ENCODE measurements at regions not wholly inside any gene's neighbourhood (a gene's known extent, or its start where the extent isn't known, plus 50 kb on each side); places are given as distances from the start of the nearest gene placed in this dataset.
A peak's percentile ranks its signal among the peaks of the same experiment; 100 is the strongest.
"Not testable (repeated sequence)": the region's sequence is repeated elsewhere in the genome, so short reads cannot be mapped to it uniquely, and the experiment has no call there.

GRCh38 chr12:131555866-131556265, 155.0 kb upstream of the SFSWAP start:
- no peak for FAIRE-seq
- TF ChIP-seq PAX5 (IDR thresholded peaks at IDR 0.05; ENCODE audit: insufficient read depth, low read length, severe bottlenecking): no peak
- no peak for TF ChIP-seq POLR2AphosphoS5 (IDR thresholded peaks at IDR 0.05; ENCODE audit: low read depth, low read length)
- TF ChIP-seq POU2F2 (IDR thresholded peaks at IDR 0.05; ENCODE audit: low read depth, low read length): no peak
- DNase-seq (ENCODE audit: insufficient read length, low spot score): no peak

GRCh38 chr12:131557078-131557709, 153.7 kb upstream of the SFSWAP start:
- TF ChIP-seq POLR2AphosphoS5 (IDR thresholded peaks at IDR 0.05; ENCODE audit: low read depth, low read length) (no peak), SPI1 (IDR thresholded peaks at IDR 0.05; ENCODE audit: low read depth, low read length) (no peak), TAF1 (IDR thresholded peaks at IDR 0.05; ENCODE audit: low read depth, low read length) (no peak), POU2F2 (IDR thresholded peaks at IDR 0.05; ENCODE audit: low read depth, low read length) (no peak), PAX5 (IDR thresholded peaks at IDR 0.05; ENCODE audit: insufficient read depth, low read length, severe bottlenecking) (no peak), POLR2A (IDR thresholded peaks at IDR 0.05; ENCODE audit: low read depth, low read length) (no peak)
- DNase-seq (ENCODE audit: insufficient read length, low spot score): no peak
- no peak for FAIRE-seq

GRCh38 chr12:131559517-131560516, 151.1 kb upstream of the SFSWAP start:
- TF ChIP-seq SPI1 (IDR thresholded peaks at IDR 0.05; ENCODE audit: low read depth, low read length) (no peak), TAF1 (IDR thresholded peaks at IDR 0.05; ENCODE audit: low read depth, low read length) (no peak), PAX5 (IDR thresholded peaks at IDR 0.05; ENCODE audit: insufficient read depth, low read length, severe bottlenecking) (no peak), POLR2AphosphoS5 (IDR thresholded peaks at IDR 0.05; ENCODE audit: low read depth, low read length) (no peak), POU2F2 (IDR thresholded peaks at IDR 0.05; ENCODE audit: low read depth, low read length) (no peak), POLR2A (IDR thresholded peaks at IDR 0.05; ENCODE audit: low read depth, low read length) (no peak)
- FAIRE-seq (peak; percentile 80), DNase-seq (ENCODE audit: insufficient read length, low spot score) (no peak)

GRCh38 chr12:131561051-131561450, 149.8 kb upstream of the SFSWAP start:
- TF ChIP-seq TAF1 (IDR thresholded peaks at IDR 0.05; ENCODE audit: low read depth, low read length): no peak
- TF ChIP-seq SPI1 (IDR thresholded peaks at IDR 0.05; ENCODE audit: low read depth, low read length): no peak
- TF ChIP-seq POLR2A (IDR thresholded peaks at IDR 0.05; ENCODE audit: low read depth, low read length): no peak
- no peak for TF ChIP-seq PAX5 (IDR thresholded peaks at IDR 0.05; ENCODE audit: insufficient read depth, low read length, severe bottlenecking)
- TF ChIP-seq POLR2AphosphoS5 (IDR thresholded peaks at IDR 0.05; ENCODE audit: low read depth, low read length): no peak
- TF ChIP-seq POU2F2 (IDR thresholded peaks at IDR 0.05; ENCODE audit: low read depth, low read length): no peak
- no peak for FAIRE-seq
- DNase-seq (ENCODE audit: insufficient read length, low spot score): no peak

- FAIRE-seq: no peak
- DNase-seq (ENCODE audit: insufficient read length, low spot score): no peak
- TF ChIP-seq POLR2AphosphoS5 (IDR thresholded peaks at IDR 0.05; ENCODE audit: low read depth, low read length) (no peak), SPI1 (IDR thresholded peaks at IDR 0.05; ENCODE audit: low read depth, low read length) (no peak), POLR2A (IDR thresholded peaks at IDR 0.05; ENCODE audit: low read depth, low read length) (no peak), TAF1 (IDR thresholded peaks at IDR 0.05; ENCODE audit: low read depth, low read length) (no peak)
These were observed 148.8 kb upstream of the SFSWAP start for GRCh38 chr12:131561891-131562684.

- FAIRE-seq; DNase-seq (ENCODE audit: insufficient read length, low spot score): not testable (repeated sequence)
These were observed 146.7 kb upstream of the SFSWAP start for GRCh38 chr12:131564138-131564727.

- DNase-seq (ENCODE audit: insufficient read length, low spot score): no peak
- TF ChIP-seq PAX5 (IDR thresholded peaks at IDR 0.05; ENCODE audit: insufficient read depth, low read length, severe bottlenecking) (no peak), POLR2AphosphoS5 (IDR thresholded peaks at IDR 0.05; ENCODE audit: low read depth, low read length) (no peak), SPI1 (IDR thresholded peaks at IDR 0.05; ENCODE audit: low read depth, low read length) (no peak), POU2F2 (IDR thresholded peaks at IDR 0.05; ENCODE audit: low read depth, low read length) (no peak), TAF1 (IDR thresholded peaks at IDR 0.05; ENCODE audit: low read depth, low read length) (no peak), POLR2A (IDR thresholded peaks at IDR 0.05; ENCODE audit: low read depth, low read length) (no peak)
These were observed 146.0 kb upstream of the SFSWAP start for GRCh38 chr12:131564845-131565244.

GRCh38 chr12:131565267-131566015, 145.4 kb upstream of the SFSWAP start:
- no peak for FAIRE-seq
- TF ChIP-seq POLR2AphosphoS5 (IDR thresholded peaks at IDR 0.05; ENCODE audit: low read depth, low read length) (no peak), SPI1 (IDR thresholded peaks at IDR 0.05; ENCODE audit: low read depth, low read length) (no peak), POU2F2 (IDR thresholded peaks at IDR 0.05; ENCODE audit: low read depth, low read length) (no peak), PAX5 (IDR thresholded peaks at IDR 0.05; ENCODE audit: insufficient read depth, low read length, severe bottlenecking) (no peak), POLR2A (IDR thresholded peaks at IDR 0.05; ENCODE audit: low read depth, low read length) (no peak), TAF1 (IDR thresholded peaks at IDR 0.05; ENCODE audit: low read depth, low read length) (no peak)
- no peak for DNase-seq (ENCODE audit: insufficient read length, low spot score)

More at GRCh38 chr12:131564845-131565244, 146.0 kb upstream of the SFSWAP start:
- FAIRE-seq: no peak

Measured in GM12891 (cell line).